ENCODE measurements at regions not wholly inside any gene's neighbourhood (a gene's known extent, or its start where the extent isn't known, plus 50 kb on each side); places are given as distances from the start of the nearest gene placed in this dataset.

DNA sequence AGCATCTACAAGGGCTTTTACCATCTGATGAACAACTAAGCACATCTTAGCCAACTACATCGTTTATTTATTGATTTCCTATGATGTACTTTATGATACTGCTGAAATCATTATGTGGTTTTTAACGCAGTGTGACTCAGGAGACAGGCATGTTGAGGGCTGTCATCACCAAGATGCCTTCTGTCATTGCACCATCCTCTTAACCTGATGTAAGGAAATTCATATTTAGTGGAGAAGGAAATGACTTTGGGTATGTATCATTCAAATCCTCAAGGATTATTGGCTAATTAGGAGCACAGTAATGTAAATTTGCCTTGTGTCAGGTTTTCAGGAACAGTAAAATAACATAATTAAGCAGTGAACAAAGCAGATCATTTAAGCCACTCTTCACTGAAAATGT, 138.5 kb upstream of the MGMT start:
- no peak overlapping the region for H3K4me3 ChIP-seq (ENCODE audit: low read depth, low read length)
- no peaks in the 10 kb centered on the region for H3K27me3 ChIP-seq (ENCODE audit: control insufficient read depth, insufficient read depth, low read length)
- H3K4me1 ChIP-seq (ENCODE audit: control insufficient read depth, insufficient read depth, low read length) = peaks cover 3% of the 10 kb centered on the region; the same call in 1 of the 2 replicates
- no peak overlapping the region for H3K9ac ChIP-seq (ENCODE audit: low read length)
- no peaks in the 10 kb centered on the region for H3K9me3 ChIP-seq (ENCODE audit: control insufficient read depth, insufficient read depth, low read depth, low read length)
- no peak overlapping the region for H3K27ac ChIP-seq (ENCODE audit: low read depth, low read length)
- H3K36me3 ChIP-seq (ENCODE audit: control insufficient read depth, insufficient read depth, low read length) = no peaks in the 10 kb centered on the region

DNA sequence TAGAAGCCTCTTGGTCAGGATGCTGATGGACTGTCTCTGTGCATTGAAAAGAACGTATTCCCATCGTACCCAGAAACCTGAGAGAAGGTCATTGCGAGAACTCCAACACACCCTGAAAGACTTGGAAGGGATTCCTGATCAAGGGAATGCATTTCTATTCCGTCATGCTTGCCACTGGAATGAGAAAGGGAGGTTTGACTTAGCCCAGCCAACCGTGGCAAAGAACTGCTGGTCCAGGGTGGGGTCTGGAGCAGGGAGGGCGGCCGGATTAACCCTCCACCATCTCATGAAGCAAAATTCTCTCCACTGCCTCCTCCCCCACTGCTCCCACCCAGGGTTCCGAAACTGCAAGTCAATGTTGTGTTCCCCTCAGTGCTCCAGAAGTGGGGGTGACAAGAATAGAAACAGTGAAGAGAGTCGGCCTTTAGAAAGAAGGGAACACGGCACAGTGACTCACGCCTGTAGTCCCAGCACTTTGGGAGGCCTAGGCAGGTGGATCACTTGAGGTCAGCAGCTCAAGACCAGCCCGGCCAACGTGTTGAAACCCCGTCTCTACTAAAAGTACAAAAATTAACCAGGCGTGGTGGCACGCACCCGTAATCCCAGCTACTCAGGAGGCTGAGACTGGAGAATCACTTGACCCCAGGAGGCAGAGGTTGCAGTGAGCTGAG, 137.5 kb upstream of the MGMT start:
- Histone ChIP-seq H3K27me3 (ENCODE audit: control insufficient read depth, insufficient read depth, low read length) (no peaks in the 10 kb centered on the region), H3K27ac (ENCODE audit: low read depth, low read length) (no peak overlapping the region), H3K9ac (ENCODE audit: low read length) (no peak overlapping the region), H3K9me3 (ENCODE audit: control insufficient read depth, insufficient read depth, low read depth, low read length) (no peaks in the 10 kb centered on the region), H3K4me1 (ENCODE audit: control insufficient read depth, insufficient read depth, low read length) (0 out of 2 replicates have a peak, but pooled peaks cover 3% of the 10 kb centered on the region), H3K36me3 (ENCODE audit: control insufficient read depth, insufficient read depth, low read length) (no peaks in the 10 kb centered on the region), H3K4me3 (ENCODE audit: low read depth, low read length) (no peak overlapping the region)

DNA sequence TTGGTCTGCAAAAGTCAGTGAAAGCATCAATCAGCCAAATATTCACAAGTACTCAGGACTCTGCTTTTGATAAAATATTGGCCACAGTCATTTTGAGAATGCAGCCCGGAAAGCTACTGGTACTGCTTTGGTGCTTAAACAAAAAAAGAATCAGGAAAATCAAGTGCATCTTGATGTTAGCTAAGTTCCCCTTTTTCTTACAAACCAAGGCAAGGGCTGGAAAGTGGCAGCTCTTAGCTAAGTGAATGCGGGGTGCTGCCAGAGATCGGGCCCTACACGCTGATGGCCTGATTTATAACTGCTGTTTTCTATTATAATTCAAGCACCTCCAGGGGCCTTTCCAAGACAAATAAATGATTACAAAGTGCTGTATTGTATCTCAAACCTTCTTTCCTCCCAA, 136.8 kb upstream of the MGMT start:
- no peaks in the 10 kb centered on the region for H3K27me3 ChIP-seq (ENCODE audit: control insufficient read depth, insufficient read depth, low read length)
- H3K27ac ChIP-seq (ENCODE audit: low read depth, low read length) = no peak overlapping the region
- no peak overlapping the region for H3K4me3 ChIP-seq (ENCODE audit: low read depth, low read length)
- 0 out of 2 replicates have a peak, but pooled peaks cover 3% of the 10 kb centered on the region for H3K4me1 ChIP-seq (ENCODE audit: control insufficient read depth, insufficient read depth, low read length)
- no peak overlapping the region for H3K9ac ChIP-seq (ENCODE audit: low read length)
- no peaks in the 10 kb centered on the region for H3K36me3 ChIP-seq (ENCODE audit: control insufficient read depth, insufficient read depth, low read length)
- no peaks in the 10 kb centered on the region for H3K9me3 ChIP-seq (ENCODE audit: control insufficient read depth, insufficient read depth, low read depth, low read length)

DNA sequence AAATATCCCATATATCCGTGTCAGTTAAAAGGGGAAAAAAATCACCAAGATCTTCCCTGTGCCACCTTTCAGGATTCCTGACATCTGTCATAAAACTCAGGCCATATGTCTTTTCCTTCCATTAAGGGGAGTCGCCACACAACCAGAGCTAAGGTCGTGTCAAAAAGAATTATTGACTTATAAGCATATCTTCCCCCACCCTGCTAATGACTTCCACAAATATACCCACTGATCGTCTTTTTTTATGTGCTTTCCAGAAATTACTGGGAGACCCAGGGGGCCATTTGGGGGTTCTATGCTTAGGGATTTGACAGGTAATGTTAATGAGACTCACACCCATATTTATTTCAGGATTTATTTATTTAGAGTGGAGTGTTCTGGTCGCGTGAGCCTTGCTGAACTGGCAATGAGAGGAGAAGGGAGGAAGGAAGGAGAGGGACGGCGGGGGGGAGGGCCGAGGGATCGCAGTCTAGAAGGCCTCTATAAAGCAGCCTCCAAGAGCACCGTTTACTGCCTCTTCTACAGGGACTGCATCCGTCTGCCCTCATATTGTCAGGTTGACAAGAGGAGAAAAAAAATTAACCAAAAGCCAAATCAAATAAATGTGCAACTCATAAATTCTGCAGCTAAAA, 135.7 kb upstream of the MGMT start:
- Histone ChIP-seq H3K36me3 (ENCODE audit: control insufficient read depth, insufficient read depth, low read length) (no peaks in the 10 kb centered on the region), H3K9me3 (ENCODE audit: control insufficient read depth, insufficient read depth, low read depth, low read length) (no peaks in the 10 kb centered on the region), H3K4me1 (ENCODE audit: control insufficient read depth, insufficient read depth, low read length) (0 out of 2 replicates have a peak, but pooled peaks cover 3% of the 10 kb centered on the region), H3K4me3 (ENCODE audit: low read depth, low read length) (no peak overlapping the region), H3K9ac (ENCODE audit: low read length) (no peak overlapping the region), H3K27me3 (ENCODE audit: control insufficient read depth, insufficient read depth, low read length) (no peaks in the 10 kb centered on the region), H3K27ac (ENCODE audit: low read depth, low read length) (no peak overlapping the region)

DNA sequence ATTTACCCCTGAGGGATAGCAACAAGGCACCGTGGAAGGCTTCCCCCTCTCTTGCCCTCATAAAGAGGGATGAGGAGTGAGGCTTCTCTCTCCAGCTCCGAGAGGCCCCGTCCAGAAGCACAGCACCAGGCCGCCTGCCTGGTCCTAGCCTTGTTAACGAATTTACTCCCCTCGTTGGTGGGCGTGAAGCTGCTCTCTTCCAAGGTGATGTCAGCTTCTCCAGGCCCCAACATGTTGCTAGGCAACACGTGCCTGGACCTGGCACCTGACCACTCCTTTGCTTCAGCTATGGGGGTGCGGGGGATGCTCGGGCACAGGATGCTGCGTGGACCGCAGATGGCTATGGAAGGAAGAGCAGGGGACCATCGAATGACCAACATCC, 135.2 kb upstream of the MGMT start:
- no peak overlapping the region for H3K4me3 ChIP-seq (ENCODE audit: low read depth, low read length)
- no peaks in the 10 kb centered on the region for H3K9me3 ChIP-seq (ENCODE audit: control insufficient read depth, insufficient read depth, low read depth, low read length)
- H3K27me3 ChIP-seq (ENCODE audit: control insufficient read depth, insufficient read depth, low read length) = no peaks in the 10 kb centered on the region

DNA sequence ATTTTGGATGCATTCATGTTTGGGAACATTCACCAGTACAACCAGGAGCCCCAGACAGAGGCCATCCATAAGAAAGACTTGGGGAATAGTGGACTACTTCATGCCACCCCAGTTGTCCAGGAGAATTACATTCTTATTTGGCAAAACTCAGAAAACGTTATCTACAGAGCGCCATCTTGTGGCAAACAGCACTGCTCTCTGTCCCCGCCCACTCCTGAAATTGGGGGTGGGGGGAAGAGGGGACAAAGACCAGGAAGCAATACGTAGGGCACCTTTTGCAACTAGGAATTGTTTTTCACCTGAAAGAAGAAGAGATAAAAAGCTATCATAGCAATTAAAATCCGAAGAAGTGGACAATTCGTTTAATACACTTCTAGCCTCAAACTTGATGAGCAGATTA, 134.6 kb upstream of the MGMT start:
- Histone ChIP-seq H3K9ac (ENCODE audit: low read length) (no peak overlapping the region), H3K36me3 (ENCODE audit: control insufficient read depth, insufficient read depth, low read length) (no peaks in the 10 kb centered on the region), H3K9me3 (ENCODE audit: control insufficient read depth, insufficient read depth, low read depth, low read length) (no peaks in the 10 kb centered on the region), H3K4me1 (ENCODE audit: control insufficient read depth, insufficient read depth, low read length) (0 out of 2 replicates have a peak, but pooled peaks cover 3% of the 10 kb centered on the region), H3K27ac (ENCODE audit: low read depth, low read length) (no peak overlapping the region), H3K27me3 (ENCODE audit: control insufficient read depth, insufficient read depth, low read length) (no peaks in the 10 kb centered on the region), H3K4me3 (ENCODE audit: low read depth, low read length) (no peak overlapping the region)

More for the DNA sequence above, 135.2 kb upstream of the MGMT start:
- Histone ChIP-seq H3K27ac (ENCODE audit: low read depth, low read length) (no peak overlapping the region), H3K4me1 (ENCODE audit: control insufficient read depth, insufficient read depth, low read length) (0 out of 2 replicates have a peak, but pooled peaks cover 3% of the 10 kb centered on the region), H3K9ac (ENCODE audit: low read length) (no peak overlapping the region), H3K36me3 (ENCODE audit: control insufficient read depth, insufficient read depth, low read length) (no peaks in the 10 kb centered on the region)

DNA sequence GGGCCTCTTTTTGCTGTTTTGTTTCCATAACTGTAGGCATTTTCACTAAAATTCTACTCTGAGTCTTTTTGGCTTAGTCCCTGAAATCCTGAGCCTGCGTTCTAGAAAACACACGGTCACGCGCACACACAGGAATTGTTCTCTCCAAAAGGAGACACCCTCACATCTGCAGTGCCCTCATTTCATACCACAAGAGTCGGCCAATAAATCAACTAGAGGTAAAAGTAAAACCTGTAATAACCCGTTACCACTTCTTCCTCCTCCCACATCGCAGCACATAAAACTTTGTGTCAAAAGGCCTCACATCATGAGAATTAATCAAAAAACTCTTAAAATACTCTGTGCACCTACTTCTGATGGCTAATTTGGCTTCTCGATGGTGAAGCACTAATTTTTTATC, 133.3 kb upstream of the MGMT start:
- Histone ChIP-seq H3K27me3 (ENCODE audit: control insufficient read depth, insufficient read depth, low read length) (no peaks in the 10 kb centered on the region), H3K9me3 (ENCODE audit: control insufficient read depth, insufficient read depth, low read depth, low read length) (no peaks in the 10 kb centered on the region), H3K9ac (ENCODE audit: low read length) (no peak overlapping the region), H3K4me1 (ENCODE audit: control insufficient read depth, insufficient read depth, low read length) (0 out of 2 replicates have a peak, but pooled peaks cover 3% of the 10 kb centered on the region), H3K4me3 (ENCODE audit: low read depth, low read length) (no peak overlapping the region), H3K27ac (ENCODE audit: low read depth, low read length) (no peak overlapping the region), H3K36me3 (ENCODE audit: control insufficient read depth, insufficient read depth, low read length) (no peaks in the 10 kb centered on the region)

DNA sequence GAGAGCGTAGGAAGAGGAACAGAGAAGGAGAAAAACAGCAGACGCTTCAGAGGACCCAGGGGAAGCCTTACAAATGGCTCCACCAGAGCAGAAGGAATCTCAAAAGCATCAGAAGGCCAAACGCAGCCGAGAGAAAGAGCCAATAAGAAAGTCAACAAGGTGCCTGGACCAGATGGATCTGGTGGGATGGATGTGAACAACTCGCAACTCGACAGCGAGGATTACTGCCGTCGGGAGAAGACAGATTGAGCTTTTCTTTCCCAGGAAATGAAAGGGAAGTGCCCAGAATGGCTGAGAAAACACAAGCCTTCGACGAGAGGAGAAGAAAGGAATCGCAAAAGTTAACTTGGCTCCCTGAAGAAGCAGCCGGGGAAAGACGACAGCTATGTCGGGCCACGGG, 132.8 kb upstream of the MGMT start:
- H3K4me3 ChIP-seq (ENCODE audit: low read depth, low read length) = no peak overlapping the region
- no peaks in the 10 kb centered on the region for H3K9me3 ChIP-seq (ENCODE audit: control insufficient read depth, insufficient read depth, low read depth, low read length)
- no peak overlapping the region for H3K9ac ChIP-seq (ENCODE audit: low read length)
- 0 out of 2 replicates have a peak, but pooled peaks cover 3% of the 10 kb centered on the region for H3K4me1 ChIP-seq (ENCODE audit: control insufficient read depth, insufficient read depth, low read length)
- H3K27me3 ChIP-seq (ENCODE audit: control insufficient read depth, insufficient read depth, low read length) = no peaks in the 10 kb centered on the region
- no peak overlapping the region for H3K27ac ChIP-seq (ENCODE audit: low read depth, low read length)
- no peaks in the 10 kb centered on the region for H3K36me3 ChIP-seq (ENCODE audit: control insufficient read depth, insufficient read depth, low read length)

DNA sequence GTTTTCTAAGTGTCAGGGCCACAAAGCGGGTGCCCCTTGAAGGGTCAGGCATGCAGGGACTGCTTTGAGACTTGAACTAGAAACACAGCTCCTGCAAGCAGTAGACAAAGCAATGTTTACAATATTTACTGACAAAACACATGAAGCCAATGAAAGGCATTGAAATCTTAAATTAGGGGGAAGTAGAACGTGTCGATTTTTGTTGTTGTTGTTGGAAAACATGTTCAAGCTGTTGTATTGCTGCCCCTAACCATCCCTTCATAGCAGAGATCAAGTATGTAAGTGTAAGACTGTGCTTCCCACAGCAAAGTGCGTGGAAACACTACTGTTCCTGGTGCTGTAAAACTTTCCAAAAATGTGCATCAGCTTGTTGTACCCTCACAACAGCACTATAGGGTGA, 131.6 kb upstream of the MGMT start:
- Histone ChIP-seq H3K4me3 (ENCODE audit: low read depth, low read length) (no peak overlapping the region), H3K9me3 (ENCODE audit: control insufficient read depth, insufficient read depth, low read depth, low read length) (no peaks in the 10 kb centered on the region), H3K27me3 (ENCODE audit: control insufficient read depth, insufficient read depth, low read length) (no peaks in the 10 kb centered on the region), H3K27ac (ENCODE audit: low read depth, low read length) (no peak overlapping the region), H3K4me1 (ENCODE audit: control insufficient read depth, insufficient read depth, low read length) (0 out of 2 replicates have a peak, but pooled peaks cover 3% of the 10 kb centered on the region), H3K36me3 (ENCODE audit: control insufficient read depth, insufficient read depth, low read length) (no peaks in the 10 kb centered on the region), H3K9ac (ENCODE audit: low read length) (no peak overlapping the region)

DNA sequence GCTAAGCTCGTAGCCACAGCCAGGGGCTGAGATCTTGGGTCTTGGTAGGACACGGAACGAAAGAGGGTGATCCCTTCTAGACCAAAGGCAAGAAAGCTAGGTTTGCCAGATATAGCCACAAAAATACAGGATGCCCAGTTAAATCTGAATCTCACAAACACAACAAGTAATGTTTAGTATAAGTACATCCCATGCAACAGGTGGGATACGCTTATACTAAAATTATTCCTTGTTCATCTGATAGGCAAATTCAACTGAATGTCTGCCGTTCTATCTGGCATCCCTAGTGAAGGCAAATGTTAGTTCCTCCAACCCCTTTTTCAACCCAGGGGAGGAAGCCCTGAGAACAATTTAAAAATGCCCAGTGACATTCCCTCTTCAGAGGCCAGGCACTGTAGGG, 131.1 kb upstream of the MGMT start:
- Histone ChIP-seq H3K4me1 (ENCODE audit: control insufficient read depth, insufficient read depth, low read length) (0 out of 2 replicates have a peak, but pooled peaks cover 3% of the 10 kb centered on the region), H3K27me3 (ENCODE audit: control insufficient read depth, insufficient read depth, low read length) (no peaks in the 10 kb centered on the region), H3K27ac (ENCODE audit: low read depth, low read length) (no peak overlapping the region), H3K36me3 (ENCODE audit: control insufficient read depth, insufficient read depth, low read length) (no peaks in the 10 kb centered on the region), H3K9ac (ENCODE audit: low read length) (no peak overlapping the region), H3K4me3 (ENCODE audit: low read depth, low read length) (no peak overlapping the region), H3K9me3 (ENCODE audit: control insufficient read depth, insufficient read depth, low read depth, low read length) (no peaks in the 10 kb centered on the region)

DNA sequence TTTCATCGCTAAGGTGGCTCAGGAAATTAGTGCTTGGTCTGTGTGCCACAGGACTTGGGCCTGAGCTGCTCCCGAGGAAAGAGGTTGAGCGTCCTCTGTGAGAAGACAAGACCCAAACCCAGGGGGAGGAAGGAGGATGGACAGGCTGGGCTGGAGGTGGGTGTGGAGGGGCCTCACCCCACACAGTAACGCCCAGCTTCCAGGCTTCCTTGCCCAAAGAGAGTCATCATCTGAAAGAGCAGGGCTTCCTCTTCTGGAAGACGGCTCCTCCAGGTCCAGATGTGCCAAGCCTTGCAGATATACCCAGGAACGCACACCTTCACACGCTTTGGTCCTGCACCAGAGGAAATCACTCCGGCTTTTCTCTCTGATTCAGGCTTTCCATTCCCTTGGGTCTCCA, 127.8 kb upstream of the MGMT start:
- Histone ChIP-seq H3K27me3 (ENCODE audit: control insufficient read depth, insufficient read depth, low read length) (no peaks in the 10 kb centered on the region), H3K4me1 (ENCODE audit: control insufficient read depth, insufficient read depth, low read length) (no peaks in the 10 kb centered on the region), H3K27ac (ENCODE audit: low read depth, low read length) (no peak overlapping the region), H3K9ac (ENCODE audit: low read length) (no peak overlapping the region), H3K4me3 (ENCODE audit: low read depth, low read length) (no peak overlapping the region), H3K9me3 (ENCODE audit: control insufficient read depth, insufficient read depth, low read depth, low read length) (no peaks in the 10 kb centered on the region), H3K36me3 (ENCODE audit: control insufficient read depth, insufficient read depth, low read length) (no peaks in the 10 kb centered on the region)

Measured in HUES6 (cell line).